ENCODE measurements at regions not wholly inside any gene's neighbourhood (a gene's known extent, or its start where the extent isn't known, plus 50 kb on each side); places are given as distances from the start of the nearest gene placed in this dataset.

- TF ChIP-seq CREB3 (tag; conservative IDR thresholded peaks at IDR 0.05; ENCODE audit: low read depth): no peak
Measured at GRCh38 chr11:15602785-15603567, 488.3 kb downstream of the INSC start (continued).

- in situ Hi-C loops (cut with MboI): no loop called here
- FAIRE-seq: no peak
- H3K36me3 ChIP-seq (ENCODE audit: control insufficient read depth, insufficient read depth, low read length): no peaks in the 10 kb centered on the region
- DNase-seq (ENCODE audit: extremely low read depth in 1 of 4, low spot score in 3 of 4): no peak
- no peaks in the 10 kb centered on the region for H4K20me1 ChIP-seq (replicated peaks; ENCODE audit: control insufficient read depth, insufficient read depth, low read length)
- H3K4me2 ChIP-seq (ENCODE audit: insufficient read depth, low read length): no peak overlapping the region
- WGBS (ENCODE audit: insufficient coverage, low coverage, missing lambda C conversion rate): 0% methylated on average over 2 of the region's 2 CpGs
- no peak for TF ChIP-seq NEUROD1 (IDR thresholded peaks at IDR 0.05; ENCODE audit: borderline replicate concordance, low read depth, low read length, partially characterized antibody)
- no peak overlapping the region for H3K27ac ChIP-seq (ENCODE audit: extremely low read depth, low read depth, low read length)
- peaks cover 0 to 4% of the 10 kb centered on the region in 2 experiments; a peak in 4 of 5 replicates for H3K27me3 ChIP-seq (ENCODE audit: control insufficient read depth in 2 of 2, insufficient read depth in 2 of 2, low read length in 2 of 2)
- ATAC-seq: no peak
- ChIA-PET POLR2A (interaction anchor here (0.6 kb wide), 1 partner anchor 80 kb away, joined by 3 read pairs; no protein-coding TSS in a partner anchor), CTCF (ENCODE audit: low intra/inter-chr PET ratio) (no interaction called here)
- intact Hi-C loops (cut with micrococcal nuclease): no loop called here
- H3K79me2 ChIP-seq (ENCODE audit: control insufficient read depth, insufficient read depth, low read length): no peaks in the 10 kb centered on the region
- H3K9me3 ChIP-seq (replicated peaks; ENCODE audit: control insufficient read depth, insufficient read depth, low read depth, low read length): no peaks in the 10 kb centered on the region
- no peaks in the 10 kb centered on the region for H3K9me1 ChIP-seq (ENCODE audit: control insufficient read depth, insufficient read depth, low read length)
- H3K9ac ChIP-seq (ENCODE audit: insufficient read depth in 1 of 2, low read depth in 2 of 2, low read length in 2 of 2): no peak overlapping the region
- H2AFZ ChIP-seq (ENCODE audit: low read depth, low read length): no peak overlapping the region
- H3K4me1 ChIP-seq (replicated peaks in 1 of 2; ENCODE audit: control insufficient read depth in 2 of 2, insufficient read depth in 2 of 2, low read length in 2 of 2): no peaks in the 10 kb centered on the region
- no TSS peak for BruUV-seq (replicated peaks)
- no peak overlapping the region for H3K4me3 ChIP-seq
Measured at GRCh38 chr11:15605094-15605493, 490.4 kb downstream of the INSC start.
